ENCODE measurements at regions not wholly inside any gene's neighbourhood (a gene's known extent, or its start where the extent isn't known, plus 50 kb on each side); places are given as distances from the start of the nearest gene placed in this dataset.
"Not testable (repeated sequence)": the region's sequence is repeated elsewhere in the genome, so short reads cannot be mapped to it uniquely, and the experiment has no call there.

DNA sequence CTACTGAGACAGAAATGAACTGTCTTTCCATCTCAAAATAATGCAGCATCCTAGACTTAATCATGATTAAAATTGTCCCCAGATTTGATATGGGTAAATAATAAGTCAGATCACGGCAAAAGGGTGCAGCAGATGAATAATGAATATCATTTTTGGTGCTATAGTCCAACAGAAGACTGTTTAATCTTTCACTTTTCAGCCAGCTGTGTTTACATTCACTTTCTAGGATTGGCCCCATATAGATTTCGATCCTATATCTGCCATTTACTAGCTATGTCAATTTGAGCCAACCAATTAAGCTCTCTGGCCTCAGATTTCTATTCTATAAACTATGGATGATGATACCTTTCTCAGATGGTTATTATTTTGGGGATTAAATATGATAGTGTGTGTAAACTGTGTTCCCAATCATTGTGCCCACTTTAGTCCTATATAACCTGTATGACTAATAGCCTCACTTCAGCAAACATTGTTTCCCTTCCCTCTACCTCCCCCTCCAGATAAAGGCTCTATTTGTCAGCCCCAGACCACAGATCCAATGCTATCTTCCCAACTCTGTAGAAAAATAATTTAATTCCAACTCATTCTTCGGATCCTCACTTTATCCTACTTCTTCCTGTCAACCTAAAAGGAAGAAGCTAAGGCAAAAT is 53.6 kb upstream of the NT5E start:
- DNase-seq, result no peak

DNA sequence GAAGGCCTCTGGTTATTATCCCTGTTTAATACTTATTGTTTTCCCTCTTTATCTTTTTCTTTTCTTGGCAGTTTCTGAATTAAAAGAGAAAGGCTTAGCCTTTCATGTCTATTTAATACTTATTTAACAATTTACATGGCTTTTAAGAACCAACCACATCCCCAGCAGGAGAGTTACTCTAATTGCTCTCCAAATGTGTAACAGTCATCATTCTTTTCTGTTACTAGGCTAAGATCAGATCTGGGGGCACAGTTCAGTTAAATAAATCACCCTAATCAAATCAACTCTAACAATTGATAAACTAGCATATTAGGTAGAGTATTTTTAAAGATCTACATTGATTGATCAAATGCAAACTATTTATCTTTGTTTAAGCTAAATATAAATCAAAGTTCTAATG is 54.1 kb upstream of the NT5E start:
- no peak for DNase-seq

DNA sequence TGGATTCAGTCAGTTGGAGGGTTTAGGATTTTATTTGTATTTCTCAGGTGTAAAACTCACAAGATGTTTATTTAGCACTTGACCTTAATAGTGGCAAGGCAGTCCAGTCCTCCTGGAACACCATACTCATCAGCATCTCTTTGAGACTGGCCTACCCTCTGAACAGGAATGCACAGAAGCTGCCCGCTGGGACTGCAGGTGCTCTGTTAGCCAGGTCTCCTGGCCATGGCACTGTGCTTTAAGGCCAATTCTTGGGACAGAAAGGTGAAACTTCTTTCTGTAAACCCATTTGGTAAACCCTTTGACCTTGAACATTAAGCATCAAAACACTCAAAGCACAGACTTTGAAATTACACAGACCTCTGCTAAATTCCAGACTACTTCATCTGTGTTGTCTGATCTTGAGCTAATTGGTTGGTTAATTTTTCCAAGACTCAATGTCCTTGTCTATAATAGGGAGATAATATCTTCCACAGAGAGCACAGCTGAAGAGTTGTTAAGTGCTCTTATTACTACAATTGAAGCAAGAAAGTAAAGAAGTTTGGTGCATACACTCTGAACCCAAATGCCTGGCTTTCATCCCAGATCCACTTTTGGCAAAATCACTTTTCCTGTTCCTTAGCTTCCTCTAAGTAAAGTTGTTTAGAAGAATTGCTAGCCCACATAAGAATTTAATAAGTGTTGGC is 54.9 kb upstream of the NT5E start:
- DNase-seq, result no peak

DNA sequence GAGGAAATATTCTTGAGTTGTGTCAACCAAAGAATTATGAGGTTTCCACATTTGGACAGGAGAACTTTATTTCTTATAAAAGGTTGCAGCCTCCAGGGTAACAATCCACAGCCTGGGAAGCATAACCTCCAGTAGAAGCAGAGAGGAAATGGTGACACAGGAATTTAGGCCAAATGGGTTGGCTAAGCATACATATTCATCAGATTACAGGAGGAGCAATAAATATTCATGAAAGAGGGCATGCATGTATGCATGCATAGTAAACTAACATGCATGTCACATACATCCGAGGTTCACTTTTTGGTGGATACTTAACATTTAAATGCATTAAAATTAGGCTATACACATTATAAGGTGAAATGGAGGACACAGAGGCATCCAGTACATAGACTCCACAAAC is 55.7 kb upstream of the NT5E start:
- no peak for DNase-seq

DNA sequence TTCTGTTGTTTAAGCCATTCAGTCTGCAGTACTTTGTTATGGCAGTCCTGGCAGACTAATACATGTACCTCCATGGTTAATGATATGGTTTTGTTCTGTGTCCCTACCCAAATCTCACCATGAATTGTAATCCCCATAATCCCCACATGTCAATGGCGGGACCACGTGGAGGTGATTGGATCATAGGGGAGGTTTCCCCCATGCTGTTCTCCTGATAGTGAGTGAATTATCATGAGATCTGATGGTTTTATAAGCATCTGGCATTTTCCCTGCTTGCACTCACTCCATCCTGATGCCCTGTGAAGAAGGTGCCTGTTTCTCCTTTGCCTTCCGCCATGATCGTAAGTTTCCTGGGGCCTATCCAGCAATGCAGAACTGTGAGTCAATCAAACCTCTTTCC is 57.5 kb upstream of the NT5E start:
- DNase-seq, result no peak

DNA sequence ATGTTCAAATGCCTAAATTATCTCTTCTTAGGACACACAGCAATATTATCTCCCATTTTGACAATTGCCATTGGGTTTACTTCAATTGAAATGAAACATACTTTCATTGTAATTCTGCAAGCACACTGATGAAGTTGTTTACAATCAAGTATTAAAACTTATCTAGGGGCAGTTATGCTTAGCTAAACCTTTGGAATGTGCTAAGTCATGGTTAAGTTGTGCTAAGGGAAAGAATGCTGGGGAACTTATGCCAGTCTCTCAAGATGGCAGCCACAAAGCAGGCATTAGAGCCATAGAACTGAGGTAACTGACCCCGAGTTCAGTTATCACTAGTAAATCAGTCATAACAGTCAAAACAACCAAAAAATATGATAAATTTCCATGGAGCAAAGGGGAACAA is 59.1 kb upstream of the NT5E start:
- no peak for DNase-seq

DNA sequence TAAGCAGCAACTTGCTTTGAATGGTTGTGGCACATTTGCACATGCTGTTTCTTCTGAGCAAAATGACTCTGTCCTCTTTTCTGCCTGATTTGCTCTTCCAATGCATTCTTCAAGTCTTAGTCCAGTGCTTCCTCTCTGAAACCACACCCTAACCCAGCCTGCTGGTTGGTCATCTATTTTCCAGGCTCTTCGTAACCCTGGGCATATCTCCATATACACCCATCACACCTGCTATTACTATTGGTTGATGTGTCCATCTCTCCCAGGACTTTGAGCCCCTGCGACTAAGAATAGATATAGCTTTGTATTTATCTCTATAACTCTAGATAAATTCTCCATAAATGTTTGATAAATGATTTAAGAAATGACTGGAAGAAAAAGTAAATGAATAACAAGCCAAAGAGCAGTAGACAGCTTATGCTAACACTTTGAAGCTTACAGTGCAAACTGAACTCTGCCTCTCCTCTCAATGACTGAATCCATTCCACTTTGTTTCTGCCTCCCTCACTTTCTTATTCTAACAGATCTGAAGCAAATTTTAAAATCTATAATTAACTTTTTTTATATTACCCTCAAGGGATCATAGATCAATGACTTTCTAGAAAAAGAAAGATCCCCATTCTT is 59.7 kb upstream of the NT5E start:
- DNase-seq, result no peak

DNA sequence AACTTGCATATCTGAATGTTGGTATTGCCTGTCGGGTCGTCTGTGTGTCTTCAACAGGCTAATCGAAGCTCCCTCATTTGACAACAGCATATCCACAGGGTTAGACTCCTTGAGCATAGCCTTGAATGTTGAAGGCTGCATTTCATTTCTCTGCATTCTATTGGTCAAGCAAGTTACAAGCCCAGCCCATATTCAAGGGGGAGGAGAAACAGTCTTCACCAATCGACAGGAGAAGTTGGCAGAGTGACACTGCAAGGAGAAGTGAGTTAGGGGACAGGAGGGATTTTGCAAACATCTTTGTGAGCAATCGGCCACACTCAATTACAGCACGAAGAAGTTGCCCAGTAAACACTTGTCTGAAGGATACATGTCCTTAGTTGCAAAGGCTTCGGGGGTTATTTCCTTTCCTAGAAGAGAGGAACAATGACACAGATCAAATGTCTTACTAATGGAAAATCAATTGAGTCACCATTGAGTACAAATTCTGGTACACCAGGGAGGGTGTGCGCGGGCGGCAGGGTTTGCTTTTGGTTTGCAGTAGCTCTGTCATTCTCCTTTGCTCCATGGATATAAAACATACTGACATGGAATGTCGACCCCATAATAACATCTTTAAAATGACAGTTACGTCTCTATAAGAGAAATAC is 60.6 kb upstream of the NT5E start:
- DNase-seq, result no peak

DNA sequence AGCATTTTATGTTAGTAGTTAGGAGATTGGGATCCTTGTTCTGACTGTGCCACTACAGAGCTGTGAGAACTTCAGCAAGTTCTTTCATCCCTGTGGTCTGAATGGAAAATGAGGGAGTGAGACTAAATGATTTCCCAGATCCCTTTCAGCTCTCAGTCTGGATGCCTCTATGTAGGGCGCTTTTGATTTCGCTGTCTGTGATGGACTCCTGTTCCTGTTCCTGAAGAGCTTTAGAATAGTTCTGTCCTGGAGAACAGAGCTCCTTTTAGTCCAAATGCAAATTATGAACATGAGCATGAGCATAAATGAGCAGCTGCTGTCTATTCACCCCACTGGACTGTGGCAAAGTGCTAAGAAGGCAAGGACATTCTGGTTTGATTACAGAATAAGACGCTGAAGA is 61.4 kb upstream of the NT5E start:
- DNase-seq, result no peak

DNA sequence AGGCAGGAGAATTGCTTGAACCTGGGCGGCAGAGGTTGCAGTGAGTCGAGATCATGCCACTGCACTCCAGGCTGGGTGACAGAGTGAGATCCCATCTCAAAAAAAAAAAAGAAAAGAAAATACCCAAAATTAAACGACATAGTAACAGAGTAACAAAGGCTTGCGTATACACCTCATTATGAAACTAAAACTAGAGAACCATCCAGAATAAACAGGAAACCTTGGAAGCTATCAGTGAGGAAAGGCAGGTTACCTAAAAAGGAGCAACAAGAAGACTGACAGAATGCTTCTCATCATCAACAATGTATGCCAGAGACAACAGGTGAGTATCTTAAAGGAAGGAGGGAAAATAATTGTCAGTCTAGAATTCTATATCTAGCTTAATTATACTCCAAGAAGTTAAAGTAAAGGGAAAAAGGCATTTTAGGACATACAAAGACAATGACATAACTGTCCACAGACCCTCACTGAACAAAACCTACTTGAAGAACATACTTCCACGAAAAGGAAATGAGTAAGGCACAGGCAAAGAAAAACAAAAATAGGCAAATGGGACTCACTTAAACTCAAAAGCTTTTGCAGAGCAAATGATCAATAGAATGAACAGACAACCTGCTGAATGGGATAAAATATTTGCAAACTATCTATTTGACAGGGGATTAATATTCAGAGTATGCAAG is 64.1 kb upstream of the NT5E start:
- DNase-seq, result no peak

DNA sequence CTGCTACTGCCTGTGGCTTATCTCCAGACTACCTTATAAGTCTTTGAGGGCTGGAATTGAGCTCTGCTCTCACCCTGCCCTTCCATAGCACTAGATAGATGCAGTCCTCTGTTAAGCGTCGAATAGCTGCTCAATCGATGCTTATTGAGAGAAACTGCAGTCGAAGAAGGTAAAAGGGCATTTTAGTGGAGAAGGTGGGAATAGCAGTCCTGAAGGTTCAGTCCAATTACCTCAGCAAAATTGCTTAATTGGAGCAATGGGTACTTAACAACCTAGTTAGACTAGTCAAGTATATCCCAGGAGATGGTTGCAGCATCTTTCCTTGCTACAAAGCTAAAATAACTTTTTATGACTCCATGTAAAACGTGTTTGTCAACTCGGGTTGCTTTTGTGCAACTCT is 66.8 kb upstream of the NT5E start:
- no peak for DNase-seq

DNA sequence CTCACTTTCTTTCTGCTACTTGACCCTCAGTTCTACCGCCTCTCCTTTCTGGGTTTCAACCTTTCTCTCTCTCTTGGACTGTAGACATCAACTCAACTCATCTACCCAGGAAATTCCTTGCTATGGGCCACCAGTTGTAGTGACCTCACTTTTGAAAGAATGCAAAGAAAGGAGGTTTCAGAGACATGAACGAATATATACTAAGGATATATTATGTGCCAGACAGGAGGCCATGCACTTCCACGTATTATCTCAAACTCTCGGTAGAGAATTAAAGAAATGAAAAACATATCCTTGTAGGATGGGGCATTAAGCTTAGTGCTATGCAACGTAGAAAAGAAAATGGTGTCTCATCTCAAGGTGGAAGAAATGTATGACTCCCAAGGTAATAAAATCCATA is 67.3 kb upstream of the NT5E start:
- DNase-seq, result no peak

DNA sequence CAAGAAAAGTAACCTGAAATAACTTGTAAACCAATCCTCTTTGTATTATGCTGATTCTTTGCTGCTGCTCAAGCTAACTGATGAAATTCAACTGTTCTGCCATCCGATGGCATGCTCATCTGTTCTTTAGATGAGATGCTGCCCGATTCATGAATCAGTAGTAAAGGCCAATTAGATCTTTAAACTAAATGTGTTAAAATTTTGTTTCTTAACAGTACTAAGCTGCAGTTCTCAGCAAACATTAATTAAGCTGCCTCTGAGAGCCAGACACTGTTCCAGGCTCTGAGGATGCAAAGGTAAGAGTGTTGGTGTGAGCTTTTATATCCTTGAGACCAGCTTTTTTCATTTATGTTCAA is 77.0 kb upstream of the NT5E start:
- DNase-seq, result no peak

DNA sequence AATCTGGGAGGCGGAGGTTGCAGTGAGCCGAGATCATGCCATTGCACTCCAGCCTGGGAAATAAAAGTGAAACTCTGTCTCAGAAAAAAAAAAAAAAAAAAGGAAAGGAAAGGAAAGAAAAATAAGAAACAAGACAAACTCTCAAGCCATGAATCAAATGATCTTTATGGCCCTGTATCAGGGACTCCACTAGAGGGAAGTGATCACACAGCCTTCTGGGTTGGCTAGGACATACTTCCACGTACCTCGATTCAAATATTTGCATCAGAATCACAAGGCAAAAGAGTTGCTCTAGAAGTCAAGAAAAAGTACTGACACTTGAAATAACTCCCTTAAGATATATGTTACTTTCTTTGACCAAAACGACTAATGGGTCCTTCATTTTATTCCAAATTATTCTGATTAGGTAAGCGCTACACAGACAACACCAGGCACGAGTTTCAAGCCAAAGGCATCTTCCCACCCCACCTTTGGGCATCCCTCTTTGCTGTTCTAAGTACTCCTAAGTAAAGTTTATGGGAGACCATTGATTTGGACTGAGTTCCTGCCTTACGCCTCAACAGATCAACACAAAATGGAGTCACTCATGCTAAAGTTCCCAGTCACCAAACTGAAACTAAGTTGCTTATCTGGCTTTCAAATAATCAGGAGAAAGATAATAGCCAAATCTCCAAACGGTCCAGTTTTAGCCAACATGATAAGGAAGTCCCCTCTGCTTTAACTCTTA is 77.5 kb upstream of the NT5E start:
- DNase-seq, result no peak

DNA sequence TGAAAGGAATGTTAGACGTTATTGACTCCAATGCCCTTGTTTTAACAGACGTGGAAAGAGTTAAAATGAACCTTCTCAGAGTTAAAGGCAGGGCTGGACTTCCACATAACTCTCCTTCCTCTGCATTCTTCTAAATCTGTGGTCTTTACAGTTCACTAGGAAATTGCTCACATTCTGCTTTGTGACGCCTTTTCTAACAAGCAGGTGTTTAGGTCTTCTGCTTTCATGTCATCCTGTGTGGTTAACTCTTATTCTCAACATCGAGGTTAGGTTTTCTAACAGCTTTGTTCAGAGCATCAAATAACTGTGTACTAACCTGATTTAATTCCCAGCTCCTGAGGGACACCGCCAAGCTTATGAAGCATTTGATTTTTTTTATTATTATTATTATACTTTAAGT is 81.3 kb upstream of the NT5E start:
- DNase-seq, result no peak

DNA sequence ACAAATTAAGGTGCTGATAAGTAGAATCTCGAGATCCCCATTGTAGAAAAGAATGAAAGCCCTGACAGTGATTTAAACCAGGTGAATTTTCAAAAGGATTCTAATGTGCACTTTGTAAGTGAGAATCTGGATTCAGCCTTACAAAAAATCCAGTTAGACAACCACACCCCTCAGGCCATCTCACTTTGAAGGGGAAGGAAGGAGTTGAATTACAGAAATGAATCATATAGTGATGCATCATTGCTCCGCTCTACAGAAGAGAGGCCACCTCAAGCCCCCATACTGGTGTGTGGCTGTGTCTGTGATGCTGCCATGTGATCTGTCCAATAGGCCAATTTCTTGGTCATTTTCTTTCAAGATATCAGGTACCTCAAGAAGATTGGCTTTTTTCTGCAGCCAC is 85.5 kb upstream of the NT5E start:
- DNase-seq, result no peak

DNA sequence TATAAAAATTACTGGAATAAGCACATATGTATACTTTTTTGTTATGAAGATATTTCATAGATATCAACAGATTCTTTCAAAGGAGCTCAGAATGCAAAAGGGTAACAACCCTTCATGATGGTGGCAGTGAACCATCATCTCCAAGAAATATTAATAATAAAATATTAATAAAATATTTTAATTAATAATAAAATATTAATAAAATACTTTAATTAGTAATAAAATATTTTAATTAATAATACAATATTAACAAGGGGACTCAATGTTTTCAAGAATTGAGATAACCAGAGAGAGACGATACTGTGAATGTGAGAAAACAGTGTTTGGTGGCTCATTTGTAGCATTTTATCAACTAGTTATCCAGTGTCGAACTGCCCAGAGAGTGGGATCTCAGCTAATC is 86.0 kb upstream of the NT5E start:
- DNase-seq, result no peak

DNA sequence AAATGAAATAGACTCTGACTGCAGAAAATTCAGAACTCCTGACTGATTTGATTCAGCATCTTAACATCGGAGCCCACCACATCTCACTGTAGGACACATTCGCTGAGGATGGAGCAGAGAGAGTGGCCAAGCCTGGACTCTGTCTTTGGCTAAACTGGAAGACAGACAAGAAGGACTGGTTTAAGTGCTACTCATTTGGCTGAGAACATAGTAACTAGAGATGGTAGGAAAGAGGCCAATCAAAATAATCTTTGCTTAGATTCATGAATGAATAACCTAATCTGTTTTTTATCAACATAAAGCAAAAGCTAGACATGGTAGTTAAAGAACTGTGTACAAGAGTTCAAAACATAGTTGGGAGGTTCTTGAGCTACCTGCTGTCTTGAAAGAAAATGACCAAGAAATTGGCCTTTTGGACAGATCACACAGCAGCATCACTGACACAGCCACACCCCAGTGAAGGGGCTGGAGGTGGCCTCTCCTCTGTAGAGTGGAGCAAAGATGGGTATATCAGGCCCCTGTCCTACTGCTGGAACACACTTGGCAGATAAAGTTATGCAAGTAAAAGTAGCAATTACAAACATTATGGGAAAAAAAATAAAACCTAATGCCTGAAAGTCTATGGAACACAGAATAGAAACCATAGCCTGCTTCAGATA is 87.1 kb upstream of the NT5E start:
- no peak for DNase-seq

DNA sequence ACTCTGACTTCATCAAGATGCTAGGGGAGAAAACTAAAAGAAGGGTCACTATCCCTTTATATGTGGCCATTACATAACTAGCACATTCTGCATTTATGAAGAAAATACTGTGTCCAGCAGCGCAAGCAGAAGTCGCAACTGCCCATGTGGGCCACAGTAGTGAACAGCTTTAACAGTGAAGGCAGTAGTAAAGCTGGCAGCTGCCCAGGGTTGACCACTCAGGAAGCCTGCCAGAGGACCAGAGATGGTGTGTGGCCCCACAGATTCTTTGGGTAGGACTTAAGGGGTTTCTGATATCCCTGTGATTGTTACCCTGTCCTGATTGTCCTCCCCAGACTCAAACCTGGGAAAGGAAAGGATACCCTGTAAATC is 88.3 kb upstream of the NT5E start:
- no peak for DNase-seq

DNA sequence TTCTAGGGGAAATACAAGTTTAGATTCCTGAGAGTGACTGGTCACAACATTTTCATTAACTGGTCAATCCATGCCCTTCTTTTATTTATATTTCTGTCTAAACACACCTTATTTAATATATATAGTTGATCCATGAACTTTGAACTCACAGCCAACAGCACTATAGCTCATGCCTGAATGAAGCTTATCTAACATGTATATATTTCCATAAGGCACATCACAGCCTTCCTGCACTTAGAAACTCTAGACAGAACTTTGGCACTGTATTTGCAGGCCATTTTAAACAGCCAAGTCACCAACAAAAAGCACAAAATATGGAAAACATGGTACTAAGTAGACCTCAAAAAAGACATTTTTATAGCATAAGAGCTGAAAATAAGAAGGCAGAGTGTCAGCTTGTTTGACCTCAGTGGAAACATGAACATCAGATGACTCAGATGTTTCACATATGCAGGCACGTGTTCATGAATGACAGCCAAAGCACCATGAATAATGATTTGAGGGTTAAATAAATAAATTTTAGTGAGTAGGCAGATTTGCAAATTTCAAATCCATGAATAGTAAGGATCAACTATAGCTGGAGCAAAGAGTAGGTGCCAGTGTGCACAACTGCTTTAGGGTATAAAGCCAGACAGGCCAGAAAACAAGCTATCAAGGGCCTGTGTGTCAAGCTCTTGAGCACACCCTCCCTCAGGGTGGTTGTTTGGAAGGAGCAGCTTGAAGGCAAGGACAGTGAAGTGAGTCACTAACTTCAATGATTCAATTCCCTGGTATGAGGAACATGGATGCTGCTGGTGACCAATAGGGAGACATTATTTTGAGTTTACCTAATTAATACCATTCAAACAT is 88.9 kb upstream of the NT5E start:
- no peak for DNase-seq

DNA sequence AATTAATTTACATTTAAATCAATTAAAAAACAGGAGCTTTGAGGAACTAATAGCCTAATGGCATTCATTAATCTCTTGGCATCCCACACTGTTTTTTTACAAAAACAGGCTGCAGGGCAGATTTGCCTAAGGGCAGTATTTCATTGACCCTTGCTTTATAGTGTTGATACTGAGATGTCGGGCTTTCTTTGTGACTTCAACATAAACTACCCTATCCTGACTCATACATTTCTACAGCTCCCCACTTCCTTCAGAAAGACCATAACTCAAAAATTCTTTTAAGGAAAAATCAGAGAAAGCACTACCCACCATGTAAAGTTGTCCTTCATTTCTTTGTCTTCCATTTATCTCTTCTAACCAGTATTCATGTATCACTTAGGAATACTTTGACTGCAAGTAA is 92.2 kb upstream of the NT5E start:
- no peak for DNase-seq

DNA sequence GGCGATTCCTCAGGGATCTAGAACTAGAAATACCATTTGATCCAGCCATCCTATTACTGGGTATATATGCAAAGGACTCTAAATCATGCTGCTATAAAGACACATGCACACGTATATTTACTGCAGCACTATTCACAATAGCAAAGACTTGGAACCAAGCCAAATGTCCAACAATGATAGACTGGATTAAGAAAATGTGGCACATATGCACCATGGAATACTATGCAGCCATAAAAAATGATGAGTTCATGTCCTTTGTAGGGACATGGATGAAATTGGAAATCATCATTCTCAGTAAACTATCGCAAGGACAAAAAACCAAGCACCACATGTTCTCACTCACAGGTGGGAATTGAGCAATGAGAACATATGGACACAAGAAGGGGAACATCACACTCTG is 93.1 kb upstream of the NT5E start:
- not testable (repeated sequence) for DNase-seq
